HG03432 (cell line): ENCODE measurements at regions not wholly inside any gene's neighbourhood (a gene's known extent, or its start where the extent isn't known, plus 50 kb on each side); places are given as distances from the start of the nearest gene placed in this dataset.
"Not testable (repeated sequence)": the region's sequence is repeated elsewhere in the genome, so short reads cannot be mapped to it uniquely, and the experiment has no call there.

Source experiments
- ATAC-seq: cut with Tn5 transposase; IDR thresholded peaks from one replicate; pipeline ENCODE4 v1.9.1; 2021; ENCODE audit warnings: mild to moderate bottlenecking, moderate library complexity; ENCODE audit not compliant: unreplicated experiment

GRCh38 chr14:71454010-71454409 lies 478.2 kb upstream of the RGS6 start:
- no peak for ATAC-seq

GRCh38 chr14:71454513-71455332 lies 477.5 kb upstream of the RGS6 start:
- ATAC-seq: no peak

GRCh38 chr14:71460091-71460490 lies 472.1 kb upstream of the RGS6 start:
- no peak for ATAC-seq

- ATAC-seq: not testable (repeated sequence)
Observed at GRCh38 chr14:71461617-71462016, 470.6 kb upstream of the RGS6 start.

- ATAC-seq: no peak
Observed at GRCh38 chr14:71463807-71464206, 468.4 kb upstream of the RGS6 start.

DNA sequence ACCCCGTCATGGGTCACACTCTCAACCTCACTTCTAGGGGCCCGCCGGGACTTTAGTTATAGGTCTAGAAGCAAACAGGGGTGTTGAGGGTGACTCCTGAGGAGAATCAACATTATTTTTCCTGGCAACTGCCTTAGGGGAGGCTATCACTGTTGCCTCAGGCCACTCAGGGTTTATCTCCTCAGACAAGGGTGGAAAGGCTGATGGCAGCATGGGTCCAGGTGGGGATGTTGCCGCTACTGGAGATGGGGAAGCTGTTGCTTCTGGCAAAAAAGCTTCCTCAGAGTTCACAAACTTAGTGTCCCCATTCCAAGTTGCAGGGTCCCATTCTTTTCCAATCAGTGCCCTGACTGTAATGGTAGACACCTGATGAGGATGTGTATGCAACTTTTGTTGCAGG lies 467.4 kb upstream of the RGS6 start:
- ATAC-seq: no peak

- ATAC-seq: no peak
Observed at GRCh38 chr14:71465316-71465715, 466.9 kb upstream of the RGS6 start.

- ATAC-seq: no peak
Observed at GRCh38 chr14:71466251-71466650, 466.0 kb upstream of the RGS6 start.

DNA sequence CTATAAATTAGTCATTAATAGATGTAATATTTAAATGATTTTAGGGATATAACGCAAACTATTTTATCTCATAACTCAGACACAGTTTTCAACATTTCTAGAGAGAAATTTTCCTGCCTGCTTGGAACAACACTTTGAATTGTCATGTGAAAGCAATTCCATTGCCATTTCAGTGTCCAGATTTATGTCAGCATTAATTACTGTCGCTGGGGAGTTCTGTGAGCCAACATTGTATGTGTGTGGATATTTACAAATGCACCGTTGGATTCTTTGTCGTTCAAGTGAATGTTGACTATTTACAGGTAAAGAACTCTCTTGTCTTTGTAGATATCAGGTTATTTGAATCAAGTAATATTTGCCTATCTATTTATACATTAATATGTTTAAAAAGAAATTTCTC lies 465.3 kb upstream of the RGS6 start:
- no peak for ATAC-seq

DNA sequence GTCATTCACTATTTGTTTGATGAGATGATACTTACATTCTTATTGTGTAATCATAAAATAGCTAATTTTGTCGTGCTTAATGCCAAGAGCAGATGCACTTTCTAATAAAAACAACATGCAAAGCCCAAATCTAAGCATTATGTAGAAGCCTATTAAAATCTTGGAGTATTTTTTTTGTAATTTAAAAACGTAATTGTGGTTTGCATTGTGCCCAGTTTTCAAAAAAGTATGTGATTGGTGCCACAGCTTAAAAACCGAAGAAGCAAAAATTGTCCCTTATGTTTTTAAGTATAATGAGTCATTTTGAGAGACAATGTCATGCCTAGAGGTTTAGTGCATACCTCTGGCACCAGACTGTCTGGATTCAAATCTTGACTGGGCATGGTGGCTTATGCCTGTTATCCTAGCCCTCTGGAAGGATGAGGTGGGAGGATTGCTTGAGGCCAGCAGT lies 464.8 kb upstream of the RGS6 start:
- no peak for ATAC-seq

GRCh38 chr14:71468701-71469100 lies 463.5 kb upstream of the RGS6 start:
- ATAC-seq: no peak

DNA sequence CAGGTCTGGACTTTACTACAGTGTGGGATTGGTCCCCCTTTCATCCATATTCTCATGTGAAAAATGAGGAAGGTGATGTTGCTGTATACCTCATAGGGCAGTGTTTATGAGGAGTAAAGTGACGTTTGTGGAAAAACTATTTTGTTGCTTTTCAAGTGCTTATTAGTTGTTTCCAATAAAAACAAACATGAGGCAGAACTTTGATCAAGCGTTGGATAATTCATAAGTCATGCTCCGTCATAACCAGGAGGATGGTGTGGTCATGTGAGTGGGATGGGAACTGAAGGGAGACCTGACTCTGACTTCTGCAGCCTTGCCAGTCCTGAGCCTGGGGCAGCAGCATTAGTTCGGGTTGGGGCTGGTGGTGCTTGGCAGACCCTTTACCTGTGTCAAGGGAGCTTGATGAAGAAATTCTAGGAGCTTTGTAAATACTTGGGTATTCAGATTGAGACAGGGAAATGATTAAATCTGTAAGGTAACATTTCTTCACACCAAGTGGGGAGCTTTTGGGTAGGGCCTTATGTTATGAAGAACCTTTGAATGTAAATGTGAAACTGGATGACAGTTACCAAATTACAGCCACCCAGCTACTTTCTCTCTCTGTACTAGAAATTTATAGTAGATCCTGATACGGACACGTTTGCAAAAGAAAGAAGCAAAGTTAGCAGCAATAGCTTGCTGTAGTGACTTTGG lies 462.4 kb upstream of the RGS6 start:
- no peak for ATAC-seq

GRCh38 chr14:71471634-71472355 lies 460.4 kb upstream of the RGS6 start:
- no peak for ATAC-seq

GRCh38 chr14:71472356-71473340 lies 459.6 kb upstream of the RGS6 start:
- peak; percentile 76 for ATAC-seq

- ATAC-seq: no peak
Observed at GRCh38 chr14:71473843-71474242, 458.4 kb upstream of the RGS6 start.

- no peak for ATAC-seq
Observed at GRCh38 chr14:71474301-71475265, 457.6 kb upstream of the RGS6 start.

DNA sequence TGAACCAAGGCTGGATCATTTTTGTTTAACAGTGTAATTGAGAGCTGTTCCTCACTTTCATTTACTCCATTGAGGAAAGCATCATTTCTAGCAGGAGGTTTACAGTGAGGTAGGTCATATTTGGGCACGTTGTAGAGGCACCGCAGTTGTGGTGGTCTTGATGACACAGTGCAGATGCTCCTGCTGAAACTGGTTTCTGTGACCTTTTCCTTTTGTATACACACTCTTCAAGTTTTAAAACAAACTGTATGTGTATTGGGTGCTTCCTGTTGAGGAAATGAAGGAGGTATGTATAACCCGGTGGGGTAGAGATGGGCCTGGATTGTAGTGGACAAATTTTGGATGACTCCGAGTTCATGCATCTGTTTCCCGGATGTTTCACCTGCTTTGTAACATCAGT lies 456.3 kb upstream of the RGS6 start:
- no peak for ATAC-seq

DNA sequence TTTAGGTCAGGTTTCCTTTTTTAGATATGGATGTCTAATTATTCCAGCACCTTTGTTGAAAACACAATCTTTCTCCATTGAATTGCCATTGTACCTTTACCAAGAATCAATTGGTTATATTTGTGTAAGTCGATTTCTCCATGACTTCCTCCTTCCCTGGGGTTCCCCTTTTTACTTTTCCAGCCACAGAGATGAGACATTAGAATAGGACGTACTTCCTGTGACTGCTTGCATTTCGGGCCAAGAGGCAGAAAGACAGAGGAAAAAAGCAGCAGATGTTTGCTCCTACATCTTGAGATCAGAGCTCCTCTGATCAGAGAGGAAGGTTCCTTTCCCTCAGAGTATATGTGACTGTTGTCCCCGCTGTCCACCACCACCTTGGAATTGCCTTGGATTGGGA lies 453.7 kb upstream of the RGS6 start:
- ATAC-seq: no peak

GRCh38 chr14:71481021-71481654 lies 451.1 kb upstream of the RGS6 start:
- no peak for ATAC-seq
